GM19452 (cell line): ENCODE measurements at regions not wholly inside any gene's neighbourhood (a gene's known extent, or its start where the extent isn't known, plus 50 kb on each side); places are given as distances from the start of the nearest gene placed in this dataset.
A peak's percentile ranks its signal among the peaks of the same experiment; 100 is the strongest.

Experiments
- ATAC-seq: cut with Tn5 transposase; IDR thresholded peaks from one replicate; pipeline ENCODE4 v1.9.1; 2021; ENCODE audit not compliant: unreplicated experiment

- ATAC-seq: no peak
These were observed 100.0 kb upstream of the RIPOR2 start for GRCh38 chr6:25035512-25036435.

GRCh38 chr6:25036461-25036860 is 100.7 kb upstream of the RIPOR2 start:
- no peak for ATAC-seq

- ATAC-seq: no peak
These were observed 102.5 kb upstream of the RIPOR2 start for GRCh38 chr6:25038300-25038699.

- ATAC-seq: no peak
These were observed 103.2 kb upstream of the RIPOR2 start for GRCh38 chr6:25038999-25039398.

GRCh38 chr6:25041485-25042035 is 105.8 kb upstream of the RIPOR2 start:
- peak; percentile 7 for ATAC-seq

GRCh38 chr6:25042036-25042521 is 106.3 kb upstream of the RIPOR2 start:
- ATAC-seq: peak; percentile 56

- ATAC-seq: peak; percentile 22
These were observed 106.8 kb upstream of the RIPOR2 start for GRCh38 chr6:25042536-25042935.

- ATAC-seq: no peak
These were observed 107.4 kb upstream of the RIPOR2 start for GRCh38 chr6:25042984-25043725.

GRCh38 chr6:25043892-25044291 is 108.1 kb upstream of the RIPOR2 start:
- ATAC-seq: no peak

GRCh38 chr6:25046942-25047341 is 111.2 kb upstream of the RIPOR2 start:
- ATAC-seq: no peak

- ATAC-seq: no peak
These were observed 114.6 kb upstream of the RIPOR2 start for GRCh38 chr6:25050356-25050755.

- ATAC-seq: no peak
These were observed 115.3 kb upstream of the RIPOR2 start for GRCh38 chr6:25051083-25051482.

- ATAC-seq: no peak
These were observed 116.4 kb upstream of the RIPOR2 start for GRCh38 chr6:25052181-25052580.

- ATAC-seq: peak; percentile 78
These were observed 118.2 kb upstream of the RIPOR2 start for GRCh38 chr6:25053875-25054371.

GRCh38 chr6:25054469-25054868 is 118.7 kb upstream of the RIPOR2 start:
- ATAC-seq: no peak

- peak; percentile 73 for ATAC-seq
These were observed 120.4 kb upstream of the RIPOR2 start for GRCh38 chr6:25056130-25056529.

GRCh38 chr6:25057111-25057905 is 121.5 kb upstream of the RIPOR2 start:
- ATAC-seq: no peak

- no peak for ATAC-seq
These were observed 122.7 kb upstream of the RIPOR2 start for GRCh38 chr6:25058441-25058840.

- ATAC-seq: no peak
These were observed 123.2 kb upstream of the RIPOR2 start for GRCh38 chr6:25058941-25059340.

GRCh38 chr6:25060522-25060921 is 124.8 kb upstream of the RIPOR2 start:
- ATAC-seq: no peak
